AG04450 (cell line): ENCODE measurements at regions not wholly inside any gene's neighbourhood (a gene's known extent, or its start where the extent isn't known, plus 50 kb on each side); places are given as distances from the start of the nearest gene placed in this dataset.
"Not testable (repeated sequence)": the region's sequence is repeated elsewhere in the genome, so short reads cannot be mapped to it uniquely, and the experiment has no call there.

Experiments used
- CTCF ChIA-PET: fragments of 300-600, 350-600 bp; formaldehyde crosslinking; extraction: SDS; loops from one replicate; lab custom pipeline; 2022; ENCODE audit warnings: antibody characterized with exemption, inconsistent platforms; lab: Charles Lee
- POLR2A ChIA-PET: fragments of 350-600 bp; formaldehyde crosslinking; extraction: SDS; loops from one replicate; lab custom pipeline; 2021; ENCODE audit warnings: antibody characterized with exemption, inconsistent platforms; lab: Yijun Ruan, JAX
- DNase-seq: peaks from one replicate; pipeline ENCODE4 v3.0.0-alpha.2; 2011; ENCODE audit warnings: low read depth, low spot score
- H3K27ac ChIP-seq: one replicate; pipeline ENCODE4 v1.5.1; 2012; ENCODE audit warnings: low read depth, low read length, control low read depth
- H3K27me3 ChIP-seq: one replicate; pipeline ENCODE4 v1.6.0; 2012; ENCODE audit warnings: low read length; ENCODE audit not compliant: control insufficient read depth, insufficient read depth
- H3K4me3 ChIP-seq: 2 replicates; pipeline ENCODE4 v1.5.1; 2011; ENCODE audit warnings: mild to moderate bottlenecking, low read depth, low read length, control low read depth
- H3K9me3 ChIP-seq: 2 replicates; pipeline ENCODE4 v1.5.1; 2012; ENCODE audit warnings: low read length; ENCODE audit not compliant: control insufficient read depth, insufficient read depth
- CTCF ChIP-seq: IDR thresholded peaks from 2 replicates; pipeline ENCODE4 v1.5.1; 2011; ENCODE audit warnings: low read depth, low read length, control low read depth, inconsistent platforms

GRCh38 chrX:137792214-137792613, 226.3 kb downstream of the ZIC3 start:
- H3K27ac ChIP-seq: no peak overlapping the region
- DNase-seq: no peak
- no peaks in the 10 kb centered on the region for H3K9me3 ChIP-seq
- no peak for TF ChIP-seq CTCF
- POLR2A ChIA-PET: no interaction called here
- no peaks in the 10 kb centered on the region for H3K27me3 ChIP-seq
- H3K4me3 ChIP-seq: no peak overlapping the region
- CTCF ChIA-PET: no interaction called here

- H3K27ac ChIP-seq, DNase-seq, CTCF ChIA-PET, POLR2A ChIA-PET, H3K4me3 ChIP-seq, H3K27me3 ChIP-seq, H3K9me3 ChIP-seq: not testable (repeated sequence)
Measured at GRCh38 chrX:137797926-137798325, 232.0 kb downstream of the ZIC3 start.

GRCh38 chrX:137823257-137823656, 257.3 kb downstream of the ZIC3 start:
- no peak for DNase-seq
- POLR2A ChIA-PET: no interaction called here
- H3K27ac ChIP-seq: no peak overlapping the region
- no peaks in the 10 kb centered on the region for H3K9me3 ChIP-seq
- TF ChIP-seq CTCF: no peak
- CTCF ChIA-PET: no interaction called here
- no peaks in the 10 kb centered on the region for H3K27me3 ChIP-seq
- H3K4me3 ChIP-seq: no peak overlapping the region

GRCh38 chrX:137847376-137847775, 281.4 kb downstream of the ZIC3 start:
- no peak overlapping the region for H3K27ac ChIP-seq
- H3K27me3 ChIP-seq: no peaks in the 10 kb centered on the region
- POLR2A ChIA-PET: no interaction called here
- no peak overlapping the region for H3K4me3 ChIP-seq
- CTCF ChIA-PET: no interaction called here
- H3K9me3 ChIP-seq: no peaks in the 10 kb centered on the region
- no peak for DNase-seq
- TF ChIP-seq CTCF: no peak

- POLR2A ChIA-PET: no interaction called here
- no peak overlapping the region for H3K4me3 ChIP-seq
- H3K9me3 ChIP-seq: no peaks in the 10 kb centered on the region
- CTCF ChIA-PET: no interaction called here
- no peak overlapping the region for H3K27ac ChIP-seq
- TF ChIP-seq CTCF: no peak
- DNase-seq: no peak
- H3K27me3 ChIP-seq: no peaks in the 10 kb centered on the region
Measured at GRCh38 chrX:137848266-137848905, 282.5 kb downstream of the ZIC3 start.

GRCh38 chrX:137852502-137852901, 286.6 kb downstream of the ZIC3 start:
- no peaks in the 10 kb centered on the region for H3K9me3 ChIP-seq
- no peak for DNase-seq
- no peaks in the 10 kb centered on the region for H3K27me3 ChIP-seq
- no peak overlapping the region for H3K27ac ChIP-seq
- ChIA-PET CTCF (no interaction called here), POLR2A (no interaction called here)
- no peak overlapping the region for H3K4me3 ChIP-seq
- no peak for TF ChIP-seq CTCF
